ENCODE measurements at regions not wholly inside any gene's neighbourhood (a gene's known extent, or its start where the extent isn't known, plus 50 kb on each side); places are given as distances from the start of the nearest gene placed in this dataset.

DNA sequence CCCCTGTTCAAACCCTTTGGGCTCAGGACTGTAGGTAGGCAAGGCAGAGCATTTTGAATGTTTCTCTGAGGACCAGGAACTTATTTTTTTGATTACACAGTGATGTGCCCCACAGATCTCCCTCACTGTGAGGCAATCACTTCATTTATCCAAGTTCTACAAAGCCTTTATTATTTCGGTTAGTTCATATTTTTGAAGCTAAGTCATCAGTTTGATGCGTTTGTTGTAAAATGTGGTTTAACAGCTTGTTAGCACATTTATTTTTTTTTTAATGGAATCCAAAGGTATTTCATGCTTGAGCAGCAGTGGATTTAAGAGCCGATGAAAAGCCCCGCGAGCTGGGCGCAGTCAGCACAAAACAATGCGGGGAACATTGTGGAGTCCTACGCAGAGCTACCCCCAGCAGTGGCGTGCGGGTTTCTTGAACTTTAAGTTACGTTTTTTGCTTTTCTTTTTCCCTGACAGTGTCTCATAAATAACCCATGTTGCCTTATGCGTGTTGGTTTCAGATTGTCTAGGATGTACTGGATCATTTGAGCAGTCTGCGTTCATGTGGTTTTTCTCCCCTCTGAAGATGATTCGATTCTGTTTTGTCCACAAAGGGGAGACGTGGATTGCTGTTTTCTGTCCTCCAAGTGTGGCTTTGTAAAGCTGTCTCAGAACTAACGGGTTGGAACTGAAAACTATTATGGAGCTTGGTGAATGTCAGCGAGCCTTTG, 233.6 kb upstream of the BMP2 start:
- DNase-seq (ENCODE audit: low spot score in 2 of 2, unreplicated experiment in 2 of 2) = no peak
- Mint-ChIP-seq H3K9me3 (peaks cover 8% of the 10 kb centered on the region), H3K27ac (peak overlapping the region; percentile 85), H3K4me3 (peak overlapping the region; percentile 51), H3K27me3 (ENCODE audit: low read depth) (no peaks in the 10 kb centered on the region), H3K4me1 (peaks cover 13% of the 10 kb centered on the region), H3K36me3 (peaks cover 2% of the 10 kb centered on the region)
- no peak for TF ChIP-seq CTCF (IDR thresholded peaks at IDR 0.05; ENCODE audit: unreplicated experiment)

DNA sequence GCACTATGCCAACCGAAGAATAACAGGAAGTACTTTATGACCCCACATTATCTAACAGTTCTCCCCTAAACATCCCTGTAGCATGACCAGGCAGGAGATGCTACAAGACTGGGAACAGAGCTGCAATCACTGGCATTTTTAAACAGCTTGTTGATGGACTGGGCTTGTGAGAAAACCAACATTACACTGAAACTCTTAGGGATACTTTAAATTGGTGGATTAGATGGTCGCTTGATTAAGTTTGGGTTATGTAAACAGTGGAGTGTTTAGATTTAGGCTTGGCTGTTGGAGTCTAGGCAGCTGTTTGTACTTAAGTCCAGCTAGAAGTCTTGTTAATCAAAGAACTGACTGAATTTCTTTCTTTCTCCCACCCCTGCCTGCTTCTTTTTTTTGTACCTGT, 234.1 kb upstream of the BMP2 start:
- Mint-ChIP-seq H3K9me3 (peaks cover 8% of the 10 kb centered on the region), H3K4me1 (peaks cover 13% of the 10 kb centered on the region), H3K27me3 (ENCODE audit: low read depth) (no peaks in the 10 kb centered on the region), H3K27ac (peak overlapping the region; percentile 85), H3K36me3 (peaks cover 2% of the 10 kb centered on the region), H3K4me3 (peak overlapping the region; percentile 51)
- no peak for TF ChIP-seq CTCF (IDR thresholded peaks at IDR 0.05; ENCODE audit: unreplicated experiment)
- DNase-seq (ENCODE audit: low spot score in 2 of 2, unreplicated experiment in 2 of 2) = no peak

DNA sequence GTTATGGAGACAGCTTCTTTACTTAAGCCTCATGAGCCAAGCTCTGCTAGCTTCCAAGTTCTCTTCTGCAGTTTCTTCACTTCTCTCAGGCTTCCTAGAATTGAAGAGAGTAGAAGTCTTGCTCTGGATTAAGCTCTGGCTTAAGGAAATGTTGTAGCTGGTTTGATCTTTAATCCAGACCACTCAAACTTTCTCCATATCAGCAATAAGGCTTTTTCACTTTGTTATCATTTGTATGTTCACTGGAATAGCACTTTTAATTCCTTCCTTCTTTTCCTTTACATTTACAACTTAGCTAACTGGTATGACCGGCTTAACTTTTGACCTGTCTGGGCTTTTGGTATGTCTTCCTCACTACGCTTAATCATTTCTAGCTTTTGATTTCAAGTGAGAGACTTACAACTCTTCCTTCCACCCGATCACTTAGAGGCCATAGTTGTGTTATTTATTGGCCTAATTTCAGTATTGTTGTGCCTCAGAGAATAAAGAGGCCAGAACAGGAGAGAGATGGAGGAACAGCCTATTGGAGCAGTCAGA, 236.6 kb upstream of the BMP2 start:
- no peak for DNase-seq (ENCODE audit: low spot score in 2 of 2, unreplicated experiment in 2 of 2)
- H3K4me3 Mint-ChIP-seq = no peak overlapping the region
- no peak for TF ChIP-seq CTCF (IDR thresholded peaks at IDR 0.05; ENCODE audit: unreplicated experiment)
- no peaks in the 10 kb centered on the region for H3K27me3 Mint-ChIP-seq (ENCODE audit: low read depth)
- H3K9me3 Mint-ChIP-seq = no peaks in the 10 kb centered on the region
- H3K36me3 Mint-ChIP-seq = no peaks in the 10 kb centered on the region
- H3K27ac Mint-ChIP-seq = no peak overlapping the region
- peaks cover 13% of the 10 kb centered on the region for H3K4me1 Mint-ChIP-seq

DNA sequence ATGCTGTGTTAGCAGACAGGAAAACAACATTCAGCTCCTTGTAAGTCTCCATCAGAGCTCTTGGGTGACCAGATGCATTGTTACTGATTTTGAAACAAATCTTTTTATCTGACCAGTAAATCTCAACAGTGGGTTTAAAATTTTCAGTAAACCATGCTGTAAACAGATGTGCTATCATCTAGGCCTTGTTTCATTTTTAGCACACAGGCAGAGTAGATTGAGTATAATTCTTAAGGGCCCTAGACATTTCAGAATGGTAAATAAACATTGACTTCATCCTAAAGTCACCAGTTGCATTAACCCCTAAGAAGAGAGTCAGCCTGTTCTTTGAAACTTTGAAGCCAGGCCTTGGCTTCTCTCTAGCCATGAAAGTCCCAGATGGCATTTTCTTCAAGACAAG, 237.2 kb upstream of the BMP2 start:
- no peak for DNase-seq (ENCODE audit: low spot score in 2 of 2, unreplicated experiment in 2 of 2)
- no peak overlapping the region for H3K4me3 Mint-ChIP-seq
- H3K9me3 Mint-ChIP-seq = peaks cover 3% of the 10 kb centered on the region
- H3K36me3 Mint-ChIP-seq = no peaks in the 10 kb centered on the region
- TF ChIP-seq CTCF (IDR thresholded peaks at IDR 0.05; ENCODE audit: unreplicated experiment) = no peak
- no peaks in the 10 kb centered on the region for H3K27me3 Mint-ChIP-seq (ENCODE audit: low read depth)
- H3K27ac Mint-ChIP-seq = no peak overlapping the region
- peaks cover 13% of the 10 kb centered on the region for H3K4me1 Mint-ChIP-seq

GRCh38 chr20:6525447-6526303, 241.8 kb upstream of the BMP2 start:
- Mint-ChIP-seq H3K27me3 (ENCODE audit: low read depth) (peaks cover 2% of the 10 kb centered on the region), H3K4me3 (no peak overlapping the region), H3K27ac (no peak overlapping the region), H3K36me3 (peaks cover 8% of the 10 kb centered on the region), H3K9me3 (peaks cover 38% of the 10 kb centered on the region), H3K4me1 (no peaks in the 10 kb centered on the region)
- no peak for TF ChIP-seq CTCF (IDR thresholded peaks at IDR 0.05; ENCODE audit: unreplicated experiment)
- DNase-seq (ENCODE audit: low spot score in 2 of 2, unreplicated experiment in 2 of 2) = no peak
